Fibroblast of the aortic adventitia (primary cell): ENCODE measurements at regions not wholly inside any gene's neighbourhood (a gene's known extent, or its start where the extent isn't known, plus 50 kb on each side); places are given as distances from the start of the nearest gene placed in this dataset.
A peak's percentile ranks its signal among the peaks of the same experiment; 100 is the strongest.

Experiments used
- DNase-seq: peaks from one replicate; pipeline ENCODE4 v3.0.0-alpha.2; 2010; ENCODE audit warnings: low read depth
- H3K4me3 ChIP-seq: 2 replicates; pipeline ENCODE4 v1.5.1; 2011; ENCODE audit warnings: low read depth, mild to moderate bottlenecking, control low read depth, low read length, moderate library complexity
- CTCF ChIP-seq: IDR thresholded peaks from 2 replicates; pipeline ENCODE4 v1.5.1; 2011; ENCODE audit warnings: mild to moderate bottlenecking, low read length, control low read depth, inconsistent platforms; ENCODE audit not compliant: insufficient read depth

- TF ChIP-seq CTCF = no peak
- no peak for DNase-seq
- no peak overlapping the region for H3K4me3 ChIP-seq
Observed at GRCh38 chr16:88289968-88290401, 92.8 kb upstream of the ZNF469 start.

GRCh38 chr16:88290850-88291830, 91.6 kb upstream of the ZNF469 start:
- no peak for DNase-seq
- H3K4me3 ChIP-seq = no peak overlapping the region
- no peak for TF ChIP-seq CTCF

- no peak for TF ChIP-seq CTCF
- no peak overlapping the region for H3K4me3 ChIP-seq
- DNase-seq = peak; percentile 70
Observed at GRCh38 chr16:88292007-88292970, 90.5 kb upstream of the ZNF469 start.

GRCh38 chr16:88293097-88293496, 89.7 kb upstream of the ZNF469 start:
- no peak for DNase-seq
- H3K4me3 ChIP-seq = no peak overlapping the region
- no peak for TF ChIP-seq CTCF

- no peak for TF ChIP-seq CTCF
- DNase-seq = no peak
- no peak overlapping the region for H3K4me3 ChIP-seq
Observed at GRCh38 chr16:88295671-88296436, 86.9 kb upstream of the ZNF469 start.
